ENCODE measurements at regions not wholly inside any gene's neighbourhood (a gene's known extent, or its start where the extent isn't known, plus 50 kb on each side); places are given as distances from the start of the nearest gene placed in this dataset.

DNA sequence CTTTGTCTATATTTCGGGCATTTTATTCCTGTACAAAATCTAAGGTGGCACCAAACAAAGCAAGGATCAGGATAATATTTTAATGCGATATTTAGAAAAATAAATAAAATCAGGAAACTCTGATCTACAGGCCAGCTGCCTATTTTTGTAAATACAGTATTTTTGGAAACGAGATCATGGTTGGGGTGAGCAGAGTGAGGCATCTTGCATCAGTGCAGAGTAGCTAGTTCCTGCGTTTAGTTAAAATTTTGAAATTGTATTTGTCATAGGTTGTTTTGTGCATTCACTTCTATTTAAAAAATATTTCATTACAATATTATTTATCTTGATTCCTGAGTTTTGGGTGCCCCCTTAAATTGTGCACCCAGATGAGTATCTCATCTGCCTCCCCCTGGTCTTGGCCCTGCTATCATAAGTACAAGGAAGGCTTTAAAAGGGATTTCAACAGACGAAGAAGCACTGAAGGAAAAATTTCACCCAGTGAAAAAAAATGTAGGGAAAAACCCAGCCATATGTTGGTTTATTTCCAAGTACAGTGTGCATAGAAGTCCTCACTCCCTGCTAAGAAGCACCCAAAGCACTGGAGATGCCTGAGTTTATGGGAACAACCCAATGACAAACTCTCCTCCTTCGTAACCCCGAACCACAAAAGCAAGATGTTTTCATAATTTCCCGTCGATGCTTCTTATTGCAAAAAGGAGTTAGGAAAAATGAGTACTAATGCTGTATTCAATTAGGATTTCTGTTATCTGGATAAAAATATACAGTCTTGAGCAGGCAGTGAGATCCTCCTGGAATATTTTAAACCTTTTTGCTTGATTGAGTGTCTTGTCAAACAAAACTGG lies 304.7 kb upstream of the CLINT1 start:
- intact Hi-C loops (cut with micrococcal nuclease): no loop called here
- no peak overlapping the region for H3K4me2 ChIP-seq (ENCODE audit: low read length)
- H3F3A ChIP-seq (ENCODE audit: low read length, unreplicated experiment): no peaks in the 10 kb centered on the region
- no TSS peak for BruUV-seq (replicated peaks)
- H3K4me1 ChIP-seq (ENCODE audit: insufficient read depth, low read length): peaks cover 4% of the 10 kb centered on the region; the same call in 1 of the 2 replicates
- H3K36me3 ChIP-seq (ENCODE audit: low read depth, low read length): no peaks in the 10 kb centered on the region
- H3K9ac ChIP-seq (ENCODE audit: low read length): no peak overlapping the region
- ATAC-seq: no peak
- H4K20me1 ChIP-seq (ENCODE audit: low read length): no peaks in the 10 kb centered on the region
- TF ChIP-seq EZH2 (IDR thresholded peaks at IDR 0.05; ENCODE audit: low read length, unreplicated experiment) (no peak), EZH2phosphoT487 (IDR thresholded peaks at IDR 0.05; ENCODE audit: borderline replicate concordance, low read length) (no peak)
- TF ChIP-seq, protein P1, sequence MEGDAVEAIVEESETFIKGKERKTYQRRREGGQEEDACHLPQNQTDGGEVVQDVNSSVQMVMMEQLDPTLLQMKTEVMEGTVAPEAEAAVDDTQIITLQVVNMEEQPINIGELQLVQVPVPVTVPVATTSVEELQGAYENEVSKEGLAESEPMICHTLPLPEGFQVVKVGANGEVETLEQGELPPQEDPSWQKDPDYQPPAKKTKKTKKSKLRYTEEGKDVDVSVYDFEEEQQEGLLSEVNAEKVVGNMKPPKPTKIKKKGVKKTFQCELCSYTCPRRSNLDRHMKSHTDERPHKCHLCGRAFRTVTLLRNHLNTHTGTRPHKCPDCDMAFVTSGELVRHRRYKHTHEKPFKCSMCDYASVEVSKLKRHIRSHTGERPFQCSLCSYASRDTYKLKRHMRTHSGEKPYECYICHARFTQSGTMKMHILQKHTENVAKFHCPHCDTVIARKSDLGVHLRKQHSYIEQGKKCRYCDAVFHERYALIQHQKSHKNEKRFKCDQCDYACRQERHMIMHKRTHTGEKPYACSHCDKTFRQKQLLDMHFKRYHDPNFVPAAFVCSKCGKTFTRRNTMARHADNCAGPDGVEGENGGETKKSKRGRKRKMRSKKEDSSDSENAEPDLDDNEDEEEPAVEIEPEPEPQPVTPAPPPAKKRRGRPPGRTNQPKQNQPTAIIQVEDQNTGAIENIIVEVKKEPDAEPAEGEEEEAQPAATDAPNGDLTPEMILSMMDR (conservative IDR thresholded peaks at IDR 0.05; ENCODE audit: low read depth, low read length): no peak
- H3K9me3 ChIP-seq (ENCODE audit: low read length): no peaks in the 10 kb centered on the region
- H3K27me3 ChIP-seq (ENCODE audit: low read length): peaks cover 60% of the 10 kb centered on the region
- H3K27ac ChIP-seq (ENCODE audit: low read length): no peak overlapping the region
- ChIA-PET POLR2A (ENCODE audit: unreplicated experiment) (no interaction called here), CTCF (no interaction called here)
- H2AFZ ChIP-seq (ENCODE audit: low read length): no peak overlapping the region
- no peak overlapping the region for H3K4me3 ChIP-seq (ENCODE audit: low read length)
- no peak for DNase-seq
- H3K9me2 ChIP-seq (replicated peaks; ENCODE audit: low read length): no peaks in the 10 kb centered on the region
- no peaks in the 10 kb centered on the region for H3K79me2 ChIP-seq (ENCODE audit: low read length)

DNA sequence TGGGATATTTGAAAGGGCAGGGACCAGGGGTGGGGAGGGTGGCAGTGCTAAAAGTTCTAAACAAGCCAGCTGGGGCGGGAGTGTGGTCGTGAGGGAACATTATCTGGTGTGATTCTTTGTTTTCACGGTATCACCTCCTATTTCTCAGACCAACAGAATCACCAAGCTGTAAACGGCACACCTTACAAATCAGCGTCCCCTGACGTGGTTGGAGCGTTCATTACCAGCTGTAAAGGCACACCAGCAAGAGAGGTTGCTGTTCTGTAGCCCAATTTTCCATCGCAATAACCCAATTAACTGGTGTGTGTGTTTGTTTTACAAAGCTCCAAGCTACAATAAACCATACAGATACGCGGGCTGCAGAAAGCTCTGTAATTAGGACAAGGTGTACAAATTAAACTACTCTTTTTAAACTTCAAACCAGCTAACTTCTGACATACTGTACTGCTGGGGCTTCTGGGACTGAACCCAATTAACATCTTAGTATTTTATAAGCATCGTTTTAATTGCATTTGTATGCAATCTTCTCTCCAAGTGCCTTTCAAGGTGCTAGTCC lies 303.6 kb upstream of the CLINT1 start:
- Histone ChIP-seq H3K27me3 (ENCODE audit: low read length) (peaks cover 56% of the 10 kb centered on the region), H3K4me2 (ENCODE audit: low read length) (no peak overlapping the region), H3K27ac (ENCODE audit: low read length) (no peak overlapping the region), H3K9me3 (ENCODE audit: low read length) (no peaks in the 10 kb centered on the region), H4K20me1 (ENCODE audit: low read length) (no peaks in the 10 kb centered on the region), H3K79me2 (ENCODE audit: low read length) (no peaks in the 10 kb centered on the region), H3F3A (ENCODE audit: low read length, unreplicated experiment) (no peaks in the 10 kb centered on the region), H3K9ac (ENCODE audit: low read length) (no peak overlapping the region), H3K36me3 (ENCODE audit: low read depth, low read length) (no peaks in the 10 kb centered on the region), H3K4me3 (ENCODE audit: low read length) (no peak overlapping the region), H3K9me2 (replicated peaks; ENCODE audit: low read length) (no peaks in the 10 kb centered on the region), H3K4me1 (ENCODE audit: insufficient read depth, low read length) (peaks cover 4% of the 10 kb centered on the region; the same call in 1 of the 2 replicates), H2AFZ (ENCODE audit: low read length) (no peak overlapping the region)
- DNase-seq (no peak), ATAC-seq (no peak)
- no TSS peak for BruUV-seq (replicated peaks)
- intact Hi-C loops (cut with micrococcal nuclease): no loop called here
- ChIA-PET CTCF (no interaction called here), POLR2A (ENCODE audit: unreplicated experiment) (no interaction called here)
- TF ChIP-seq EZH2 (IDR thresholded peaks at IDR 0.05; ENCODE audit: low read length, unreplicated experiment) (no peak), EZH2phosphoT487 (IDR thresholded peaks at IDR 0.05; ENCODE audit: borderline replicate concordance, low read length) (no peak)
- TF ChIP-seq, protein P1 (conservative IDR thresholded peaks at IDR 0.05; ENCODE audit: low read depth, low read length): no peak

DNA sequence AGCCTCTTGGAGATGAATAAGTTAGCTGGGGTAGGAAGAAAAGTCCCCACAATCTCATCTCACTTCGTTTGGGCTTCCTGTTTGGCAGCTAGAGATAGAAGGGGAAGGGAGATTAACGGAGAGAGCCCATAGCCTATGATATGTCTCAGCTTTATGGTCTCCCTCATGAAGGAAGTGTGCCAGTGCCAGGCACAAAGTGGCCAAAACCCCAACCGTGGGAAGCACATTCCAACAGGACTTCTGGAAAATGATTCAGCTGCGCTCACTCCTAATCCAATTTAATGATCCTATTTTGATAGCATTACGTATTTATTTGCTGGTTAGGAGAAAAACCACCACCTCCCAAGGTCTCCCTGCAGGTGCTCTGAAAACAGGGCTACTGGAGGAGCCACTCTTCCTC lies 303.1 kb upstream of the CLINT1 start:
- intact Hi-C loops (cut with micrococcal nuclease): no loop called here
- ChIA-PET POLR2A (ENCODE audit: unreplicated experiment) (no interaction called here), CTCF (no interaction called here)
- Histone ChIP-seq H3K4me1 (ENCODE audit: insufficient read depth, low read length) (peaks cover 4% of the 10 kb centered on the region; the same call in 1 of the 2 replicates), H3K36me3 (ENCODE audit: low read depth, low read length) (no peaks in the 10 kb centered on the region), H3K27me3 (ENCODE audit: low read length) (peaks cover 54% of the 10 kb centered on the region), H3K4me2 (ENCODE audit: low read length) (no peak overlapping the region), H3K27ac (ENCODE audit: low read length) (no peak overlapping the region), H4K20me1 (ENCODE audit: low read length) (no peaks in the 10 kb centered on the region), H3K9me2 (replicated peaks; ENCODE audit: low read length) (no peaks in the 10 kb centered on the region), H3K79me2 (ENCODE audit: low read length) (no peaks in the 10 kb centered on the region), H3K4me3 (ENCODE audit: low read length) (no peak overlapping the region), H2AFZ (ENCODE audit: low read length) (no peak overlapping the region), H3K9ac (ENCODE audit: low read length) (no peak overlapping the region), H3K9me3 (ENCODE audit: low read length) (no peaks in the 10 kb centered on the region), H3F3A (ENCODE audit: low read length, unreplicated experiment) (no peaks in the 10 kb centered on the region)
- ATAC-seq (no peak), DNase-seq (no peak)
- no TSS peak for BruUV-seq (replicated peaks)
- TF ChIP-seq EZH2 (IDR thresholded peaks at IDR 0.05; ENCODE audit: low read length, unreplicated experiment): no peak
- TF ChIP-seq, protein P1 (conservative IDR thresholded peaks at IDR 0.05; ENCODE audit: low read depth, low read length): no peak
- no peak for TF ChIP-seq EZH2phosphoT487 (IDR thresholded peaks at IDR 0.05; ENCODE audit: borderline replicate concordance, low read length)

Data from PC-3 (cell line).